NCI-H748 (cell line): ENCODE measurements at regions not wholly inside any gene's neighbourhood (a gene's known extent, or its start where the extent isn't known, plus 50 kb on each side); places are given as distances from the start of the nearest gene placed in this dataset.
"Not testable (repeated sequence)": the region's sequence is repeated elsewhere in the genome, so short reads cannot be mapped to it uniquely, and the experiment has no call there.

ENCODE experiments used
- DNase-seq: peaks from one replicate; lab custom pipeline; 2025; ENCODE audit not compliant: unreplicated experiment; lab: John Stamatoyannopoulos, UW

GRCh38 chr9:94033383-94033782 is 50.9 kb upstream of the PTPDC1 start:
- no peak for DNase-seq

DNA sequence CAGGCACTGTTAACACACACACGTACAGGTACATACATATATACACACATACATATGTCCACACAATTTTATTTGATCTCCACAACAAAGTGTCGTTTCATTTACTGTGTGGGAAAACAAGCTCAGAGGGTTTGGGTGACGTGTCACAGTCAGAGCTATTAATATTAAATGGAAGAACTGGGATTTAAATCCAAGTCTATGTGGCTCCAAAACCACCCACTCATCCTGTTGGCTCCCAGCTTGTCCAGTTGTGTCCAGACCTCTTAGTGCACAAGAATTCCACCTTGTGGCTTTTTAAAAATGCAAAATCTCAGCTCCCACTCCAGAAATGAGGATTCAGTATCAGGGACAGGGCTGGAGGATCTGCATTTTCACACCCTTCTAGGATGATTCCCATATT is 52.3 kb upstream of the PTPDC1 start:
- no peak for DNase-seq

DNA sequence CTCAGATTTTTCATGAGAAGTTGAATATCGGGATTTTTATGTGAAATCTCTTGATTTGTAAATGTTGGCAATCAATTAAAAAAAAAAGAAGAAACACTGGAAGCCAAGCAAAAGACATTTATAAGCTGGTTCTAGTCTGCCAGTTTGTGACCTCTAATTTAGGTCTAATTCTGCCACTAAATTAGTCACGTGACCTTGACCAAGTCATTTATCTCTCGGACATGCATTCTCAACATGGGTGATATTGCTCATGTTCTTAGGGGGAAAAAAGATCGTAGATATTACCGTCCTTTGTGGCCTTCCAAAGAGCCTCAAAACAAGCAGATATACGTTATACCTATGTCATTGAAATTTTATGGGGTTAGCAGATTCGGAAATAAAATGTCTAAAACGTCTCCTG is 52.9 kb upstream of the PTPDC1 start:
- peak; percentile 36 for DNase-seq

DNA sequence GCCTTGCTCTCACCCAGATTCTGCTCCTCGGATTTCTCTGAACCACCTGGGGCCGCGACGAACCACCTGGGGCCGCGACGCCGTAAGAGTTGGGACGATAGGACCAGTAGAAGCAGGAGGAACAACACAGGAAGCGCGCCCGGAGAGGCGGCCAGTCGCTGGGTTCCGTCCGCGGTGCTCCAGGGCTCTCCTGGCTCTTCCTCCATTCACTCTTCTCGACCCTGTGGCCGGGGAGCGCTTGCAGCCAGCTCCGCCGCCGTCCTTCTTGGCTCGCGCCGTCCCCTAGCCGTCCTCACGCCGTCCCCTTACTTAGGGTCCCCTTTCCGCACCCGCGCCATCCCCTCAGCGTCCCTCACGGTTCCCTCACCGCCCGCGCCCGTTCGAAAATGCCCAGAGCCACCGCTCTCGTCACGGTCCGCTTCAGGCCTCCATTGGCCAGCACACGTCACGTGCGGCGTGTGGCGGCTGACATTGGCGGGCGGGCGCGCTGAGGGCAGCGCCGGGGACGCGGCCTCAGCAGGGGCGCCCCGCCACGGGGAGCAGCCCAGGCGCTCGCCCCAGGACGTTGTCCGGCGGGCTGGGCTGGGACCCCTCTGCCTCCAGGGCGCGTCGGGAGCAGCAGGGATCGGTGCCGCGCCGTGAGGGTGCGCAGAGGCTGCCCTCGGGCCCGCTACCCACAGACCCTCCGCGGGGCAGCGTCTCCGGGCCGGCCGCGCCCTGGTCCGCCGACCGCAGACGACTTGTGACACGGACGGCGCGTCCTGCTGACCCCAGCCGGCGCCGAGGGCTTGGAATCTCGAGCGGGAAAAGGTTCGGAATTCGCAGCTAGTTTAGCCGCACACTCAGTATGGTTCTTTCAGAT is 53.7 kb upstream of the PTPDC1 start:
- peak; percentile 93 for DNase-seq

DNA sequence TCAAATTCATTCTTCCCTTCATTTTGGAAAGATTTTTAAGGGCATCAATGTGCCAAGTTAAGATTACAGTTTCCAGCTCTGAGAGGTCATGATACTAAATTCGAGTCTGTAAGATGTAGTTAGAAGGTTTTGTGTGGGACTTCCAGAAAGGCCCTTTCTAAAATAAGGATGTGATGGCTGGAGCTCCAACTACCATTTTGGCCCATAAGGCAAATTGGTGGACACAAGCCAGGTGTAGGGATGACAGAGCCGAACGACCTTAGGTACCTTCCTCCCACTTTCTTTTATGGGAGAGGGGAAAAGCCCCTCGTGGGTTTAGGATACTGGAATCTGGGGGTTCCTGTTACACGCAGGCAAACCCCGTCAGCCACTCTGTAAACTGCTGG is 54.3 kb upstream of the PTPDC1 start:
- DNase-seq, result no peak

DNA sequence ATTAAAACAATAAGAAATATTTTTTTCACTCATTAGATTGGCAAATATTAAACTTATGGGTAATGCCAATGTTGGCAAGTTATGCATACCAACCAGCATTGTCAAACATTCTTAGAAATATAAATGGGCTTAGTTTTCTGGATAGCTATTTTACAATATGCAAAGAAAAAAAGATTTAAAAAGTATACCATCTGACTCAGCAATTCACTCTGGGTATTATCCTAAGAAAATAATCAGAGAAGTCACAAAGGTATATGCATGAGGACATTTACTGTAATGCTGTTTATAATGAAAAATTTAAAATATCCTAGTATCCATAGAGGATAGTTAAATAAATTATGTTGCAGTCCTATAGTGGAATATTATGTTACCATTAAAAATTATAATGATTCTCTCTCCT is 57.4 kb upstream of the PTPDC1 start:
- DNase-seq, result no peak

DNA sequence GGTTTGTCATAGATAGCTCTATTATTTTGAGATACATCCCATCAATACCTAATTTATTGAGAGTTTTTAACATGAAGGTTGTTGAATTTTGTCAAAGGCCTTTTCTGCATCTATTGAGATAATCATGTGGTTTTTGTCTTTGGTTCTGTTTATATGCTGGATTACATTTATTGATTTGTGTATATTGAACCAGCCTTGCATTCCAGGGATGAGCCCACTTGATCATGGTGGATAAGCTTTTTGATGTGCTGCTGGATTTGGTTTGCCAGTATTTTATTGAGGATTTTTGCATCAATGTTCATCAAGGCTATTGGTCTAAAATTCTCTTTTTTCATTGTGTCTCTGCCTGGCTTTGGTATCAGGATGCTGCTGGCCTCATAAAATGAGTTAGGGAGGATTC is 61.8 kb upstream of the PTPDC1 start:
- not testable (repeated sequence) for DNase-seq

DNA sequence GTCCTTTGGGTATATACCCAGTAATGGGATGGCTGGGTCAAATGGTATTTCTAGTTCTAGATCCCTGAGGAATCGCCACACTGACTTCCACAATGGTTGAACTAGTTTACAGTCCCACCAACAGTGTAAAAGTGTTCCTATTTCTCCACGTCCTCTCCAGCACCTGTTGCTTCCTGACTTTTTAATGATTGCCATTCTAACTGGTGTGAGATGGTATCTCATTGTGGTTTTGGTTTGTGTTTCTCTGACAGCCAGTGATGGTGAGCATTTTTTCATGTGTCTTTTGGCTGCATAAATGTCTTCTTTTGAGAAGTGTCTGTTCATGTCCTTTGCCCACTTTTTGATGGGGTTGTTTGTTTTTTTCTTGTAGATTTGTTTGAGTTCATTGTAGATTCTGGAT is 63.4 kb upstream of the PTPDC1 start:
- DNase-seq, result not testable (repeated sequence)

DNA sequence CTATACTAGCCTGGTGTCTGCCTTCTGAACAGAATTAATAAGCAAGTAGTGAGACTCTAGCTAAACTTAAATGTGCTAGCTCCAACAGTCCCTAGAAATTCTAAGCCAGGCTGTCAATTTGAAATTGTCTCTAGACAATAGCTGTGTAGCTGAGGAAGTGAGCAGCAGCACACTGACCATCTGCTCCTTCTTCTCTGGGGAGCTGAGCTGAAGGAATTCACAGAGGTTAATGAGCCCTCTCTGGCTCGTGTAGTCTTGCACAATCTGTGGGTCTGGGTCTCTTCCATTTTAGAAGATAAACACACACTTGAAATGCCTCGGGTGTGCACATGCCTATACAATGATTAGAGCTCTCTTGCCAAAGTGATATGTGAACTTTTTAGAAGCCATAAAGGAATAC is 63.5 kb upstream of the BARX1 start:
- no peak for DNase-seq

DNA sequence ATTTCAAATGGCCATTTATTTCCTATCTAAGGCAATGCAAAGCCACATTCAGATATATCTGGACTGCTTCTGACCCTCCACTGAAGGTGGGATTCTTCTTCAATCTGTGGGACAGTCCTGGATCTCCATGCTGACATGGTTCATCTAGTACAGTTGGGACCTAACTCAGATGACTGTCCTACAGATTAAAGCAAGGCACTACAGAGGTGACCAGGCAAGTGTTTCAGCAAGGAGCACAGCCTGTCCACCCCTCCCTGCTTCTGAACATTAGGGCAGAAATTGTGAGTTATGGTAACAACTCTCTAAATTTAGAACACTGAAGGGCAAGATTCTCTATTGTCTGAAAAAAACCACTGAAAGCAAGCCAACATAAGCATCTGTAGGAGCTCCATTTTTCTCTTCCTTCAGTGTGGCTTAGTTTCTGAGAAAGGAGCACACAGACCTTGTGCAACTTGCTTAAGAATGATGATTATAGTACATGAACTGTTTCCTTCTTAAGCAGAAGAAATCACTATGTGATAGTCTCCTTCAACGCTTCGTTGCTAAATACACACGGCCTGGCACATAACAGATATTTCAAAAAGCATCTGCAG is 62.9 kb upstream of the BARX1 start:
- DNase-seq, result no peak

- no peak for DNase-seq
Observed at GRCh38 chr9:94016744-94017143, 61.6 kb upstream of the BARX1 start.

- peak; percentile 96 for DNase-seq
Observed at GRCh38 chr9:94014920-94015319, 59.8 kb upstream of the BARX1 start.

- peak; percentile 68 for DNase-seq
Observed at GRCh38 chr9:94014066-94014654, 59.0 kb upstream of the BARX1 start.

DNA sequence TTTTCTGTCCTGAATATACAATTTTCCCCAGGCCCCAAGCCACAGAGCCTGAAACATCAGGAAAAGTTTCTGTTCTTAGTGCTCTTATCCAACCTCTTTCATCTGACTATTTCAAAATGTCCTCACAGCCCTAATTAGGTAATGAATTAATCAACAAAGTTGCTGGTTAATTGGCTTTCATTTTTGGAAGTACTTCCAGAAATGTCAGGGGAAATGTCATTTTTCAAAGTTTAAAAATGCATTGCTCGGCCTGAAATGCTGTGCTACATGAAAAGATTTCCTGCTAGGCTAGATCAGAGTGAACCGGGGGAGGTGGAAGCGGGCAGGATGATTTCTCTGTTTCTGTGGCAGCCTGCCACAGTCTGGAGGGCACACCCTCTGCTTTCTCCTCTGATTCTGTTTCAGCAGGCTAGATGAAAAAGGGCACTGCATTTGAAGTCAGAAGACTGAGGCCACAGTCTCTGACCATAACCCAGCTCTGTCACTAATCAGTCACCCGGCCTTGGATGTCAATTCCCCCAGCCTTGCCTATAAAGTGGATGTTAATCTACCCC is 55.9 kb upstream of the BARX1 start:
- no peak for DNase-seq

DNA sequence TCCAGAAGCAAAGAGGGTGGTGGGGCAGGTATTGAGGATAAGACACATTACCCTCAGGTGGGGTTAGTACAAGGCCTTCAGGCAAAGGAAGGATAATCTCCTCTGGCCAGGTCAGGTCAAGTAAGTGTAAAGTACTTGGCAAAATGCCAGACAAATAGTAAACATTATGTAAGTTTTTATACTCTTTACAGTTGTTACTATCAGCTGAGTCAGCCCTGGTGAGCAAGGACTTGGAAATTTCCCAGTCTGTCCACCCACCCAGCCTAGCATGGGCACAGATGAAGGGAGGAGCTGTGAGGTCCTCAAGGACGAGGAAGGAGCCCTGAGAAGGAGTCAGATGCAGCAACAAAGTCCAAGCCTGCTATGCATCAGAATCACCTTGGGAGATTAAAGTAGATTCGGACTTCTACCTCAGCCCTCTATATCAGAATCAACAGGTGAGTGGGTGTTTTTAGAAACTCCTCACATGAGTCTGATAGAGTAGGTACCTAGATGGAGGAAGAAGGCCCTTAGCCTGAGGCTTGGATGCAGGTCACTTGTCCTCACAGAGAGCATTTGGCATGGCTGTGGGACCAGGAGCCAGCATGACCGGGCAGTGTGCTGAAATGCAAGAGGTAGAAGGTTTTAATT is 50.2 kb upstream of the BARX1 start:
- DNase-seq, result no peak
